ENCODE measurements at regions not wholly inside any gene's neighbourhood (a gene's known extent, or its start where the extent isn't known, plus 50 kb on each side); places are given as distances from the start of the nearest gene placed in this dataset.

GRCh38 chr14:22411398-22412055, 177.5 kb downstream of the DAD1 start:
- H3K4me3 ChIP-seq (ENCODE audit: low read depth, low read length), result no peak overlapping the region
- no peak overlapping the region for H3K9ac ChIP-seq (ENCODE audit: low read length)
- no peak overlapping the region for H3K27ac ChIP-seq (ENCODE audit: low read depth, low read length)
- H3K4me1 ChIP-seq (ENCODE audit: control insufficient read depth, insufficient read depth, low read length), result 0 out of 2 replicates have a peak, but pooled peaks cover 5% of the 10 kb centered on the region
- H3K27me3 ChIP-seq (ENCODE audit: control insufficient read depth, insufficient read depth, low read length), result no peaks in the 10 kb centered on the region
- H3K36me3 ChIP-seq (ENCODE audit: control insufficient read depth, insufficient read depth, low read length), result no peaks in the 10 kb centered on the region
- no peaks in the 10 kb centered on the region for H3K9me3 ChIP-seq (ENCODE audit: control insufficient read depth, insufficient read depth, low read depth, low read length)

GRCh38 chr14:22410497-22410896, 178.5 kb downstream of the DAD1 start:
- Histone ChIP-seq H3K9ac (ENCODE audit: low read length) (no peak overlapping the region), H3K36me3 (ENCODE audit: control insufficient read depth, insufficient read depth, low read length) (no peaks in the 10 kb centered on the region), H3K27me3 (ENCODE audit: control insufficient read depth, insufficient read depth, low read length) (no peaks in the 10 kb centered on the region), H3K9me3 (ENCODE audit: control insufficient read depth, insufficient read depth, low read depth, low read length) (no peaks in the 10 kb centered on the region), H3K4me1 (ENCODE audit: control insufficient read depth, insufficient read depth, low read length) (0 out of 2 replicates have a peak, but pooled peaks cover 5% of the 10 kb centered on the region), H3K4me3 (ENCODE audit: low read depth, low read length) (no peak overlapping the region), H3K27ac (ENCODE audit: low read depth, low read length) (no peak overlapping the region)

- H3K4me3 ChIP-seq (ENCODE audit: low read depth, low read length), result no peak overlapping the region
- H3K4me1 ChIP-seq (ENCODE audit: control insufficient read depth, insufficient read depth, low read length), result 0 out of 2 replicates have a peak, but pooled peaks cover 5% of the 10 kb centered on the region
- H3K27me3 ChIP-seq (ENCODE audit: control insufficient read depth, insufficient read depth, low read length), result no peaks in the 10 kb centered on the region
- no peak overlapping the region for H3K27ac ChIP-seq (ENCODE audit: low read depth, low read length)
- H3K9me3 ChIP-seq (ENCODE audit: control insufficient read depth, insufficient read depth, low read depth, low read length), result no peaks in the 10 kb centered on the region
- no peak overlapping the region for H3K9ac ChIP-seq (ENCODE audit: low read length)
- no peaks in the 10 kb centered on the region for H3K36me3 ChIP-seq (ENCODE audit: control insufficient read depth, insufficient read depth, low read length)
Measured at GRCh38 chr14:22409006-22409405, 180.0 kb downstream of the DAD1 start.

GRCh38 chr14:22408547-22408946, 180.5 kb downstream of the DAD1 start:
- 0 out of 2 replicates have a peak, but pooled peaks cover 5% of the 10 kb centered on the region for H3K4me1 ChIP-seq (ENCODE audit: control insufficient read depth, insufficient read depth, low read length)
- no peak overlapping the region for H3K27ac ChIP-seq (ENCODE audit: low read depth, low read length)
- H3K9me3 ChIP-seq (ENCODE audit: control insufficient read depth, insufficient read depth, low read depth, low read length), result no peaks in the 10 kb centered on the region
- H3K36me3 ChIP-seq (ENCODE audit: control insufficient read depth, insufficient read depth, low read length), result no peaks in the 10 kb centered on the region
- no peak overlapping the region for H3K9ac ChIP-seq (ENCODE audit: low read length)
- H3K27me3 ChIP-seq (ENCODE audit: control insufficient read depth, insufficient read depth, low read length), result no peaks in the 10 kb centered on the region
- H3K4me3 ChIP-seq (ENCODE audit: low read depth, low read length), result no peak overlapping the region

- Histone ChIP-seq H3K36me3 (ENCODE audit: control insufficient read depth, insufficient read depth, low read length) (no peaks in the 10 kb centered on the region), H3K9ac (ENCODE audit: low read length) (no peak overlapping the region), H3K9me3 (ENCODE audit: control insufficient read depth, insufficient read depth, low read depth, low read length) (no peaks in the 10 kb centered on the region), H3K27me3 (ENCODE audit: control insufficient read depth, insufficient read depth, low read length) (no peaks in the 10 kb centered on the region), H3K4me3 (ENCODE audit: low read depth, low read length) (no peak overlapping the region), H3K4me1 (ENCODE audit: control insufficient read depth, insufficient read depth, low read length) (no peaks in the 10 kb centered on the region), H3K27ac (ENCODE audit: low read depth, low read length) (no peak overlapping the region)
Measured at GRCh38 chr14:22407033-22407432, 182.0 kb downstream of the DAD1 start.

GRCh38 chr14:22405201-22405600, 183.8 kb downstream of the DAD1 start:
- Histone ChIP-seq H3K27ac (ENCODE audit: low read depth, low read length) (no peak overlapping the region), H3K36me3 (ENCODE audit: control insufficient read depth, insufficient read depth, low read length) (no peaks in the 10 kb centered on the region), H3K4me3 (ENCODE audit: low read depth, low read length) (no peak overlapping the region), H3K9me3 (ENCODE audit: control insufficient read depth, insufficient read depth, low read depth, low read length) (no peaks in the 10 kb centered on the region), H3K9ac (ENCODE audit: low read length) (no peak overlapping the region), H3K27me3 (ENCODE audit: control insufficient read depth, insufficient read depth, low read length) (no peaks in the 10 kb centered on the region), H3K4me1 (ENCODE audit: control insufficient read depth, insufficient read depth, low read length) (no peaks in the 10 kb centered on the region)

- Histone ChIP-seq H3K9ac (ENCODE audit: low read length) (no peak overlapping the region), H3K4me1 (ENCODE audit: control insufficient read depth, insufficient read depth, low read length) (no peaks in the 10 kb centered on the region), H3K27ac (ENCODE audit: low read depth, low read length) (no peak overlapping the region), H3K4me3 (ENCODE audit: low read depth, low read length) (no peak overlapping the region), H3K9me3 (ENCODE audit: control insufficient read depth, insufficient read depth, low read depth, low read length) (no peaks in the 10 kb centered on the region), H3K27me3 (ENCODE audit: control insufficient read depth, insufficient read depth, low read length) (no peaks in the 10 kb centered on the region), H3K36me3 (ENCODE audit: control insufficient read depth, insufficient read depth, low read length) (no peaks in the 10 kb centered on the region)
Measured at GRCh38 chr14:22403296-22403695, 185.7 kb downstream of the DAD1 start.

- no peaks in the 10 kb centered on the region for H3K36me3 ChIP-seq (ENCODE audit: control insufficient read depth, insufficient read depth, low read length)
- no peaks in the 10 kb centered on the region for H3K9me3 ChIP-seq (ENCODE audit: control insufficient read depth, insufficient read depth, low read depth, low read length)
- no peaks in the 10 kb centered on the region for H3K27me3 ChIP-seq (ENCODE audit: control insufficient read depth, insufficient read depth, low read length)
Measured at GRCh38 chr14:22400655-22401259, 188.3 kb downstream of the DAD1 start.

GRCh38 chr14:22399776-22400175, 189.2 kb downstream of the DAD1 start:
- Histone ChIP-seq H3K9me3 (ENCODE audit: control insufficient read depth, insufficient read depth, low read depth, low read length) (no peaks in the 10 kb centered on the region), H3K27ac (ENCODE audit: low read depth, low read length) (no peak overlapping the region), H3K36me3 (ENCODE audit: control insufficient read depth, insufficient read depth, low read length) (no peaks in the 10 kb centered on the region), H3K4me1 (ENCODE audit: control insufficient read depth, insufficient read depth, low read length) (no peaks in the 10 kb centered on the region), H3K4me3 (ENCODE audit: low read depth, low read length) (no peak overlapping the region), H3K27me3 (ENCODE audit: control insufficient read depth, insufficient read depth, low read length) (no peaks in the 10 kb centered on the region), H3K9ac (ENCODE audit: low read length) (no peak overlapping the region)

More at GRCh38 chr14:22400655-22401259, 188.3 kb downstream of the DAD1 start:
- Histone ChIP-seq H3K4me3 (ENCODE audit: low read depth, low read length) (no peak overlapping the region), H3K4me1 (ENCODE audit: control insufficient read depth, insufficient read depth, low read length) (no peaks in the 10 kb centered on the region), H3K9ac (ENCODE audit: low read length) (no peak overlapping the region), H3K27ac (ENCODE audit: low read depth, low read length) (no peak overlapping the region)

GRCh38 chr14:22397221-22397737, 191.7 kb downstream of the DAD1 start:
- Histone ChIP-seq H3K9me3 (ENCODE audit: control insufficient read depth, insufficient read depth, low read depth, low read length) (no peaks in the 10 kb centered on the region), H3K27me3 (ENCODE audit: control insufficient read depth, insufficient read depth, low read length) (no peaks in the 10 kb centered on the region), H3K4me1 (ENCODE audit: control insufficient read depth, insufficient read depth, low read length) (no peaks in the 10 kb centered on the region), H3K9ac (ENCODE audit: low read length) (no peak overlapping the region), H3K4me3 (ENCODE audit: low read depth, low read length) (no peak overlapping the region), H3K36me3 (ENCODE audit: control insufficient read depth, insufficient read depth, low read length) (no peaks in the 10 kb centered on the region), H3K27ac (ENCODE audit: low read depth, low read length) (no peak overlapping the region)

GRCh38 chr14:22395803-22396202, 193.2 kb downstream of the DAD1 start:
- Histone ChIP-seq H3K9ac (ENCODE audit: low read length) (no peak overlapping the region), H3K27me3 (ENCODE audit: control insufficient read depth, insufficient read depth, low read length) (no peaks in the 10 kb centered on the region), H3K27ac (ENCODE audit: low read depth, low read length) (no peak overlapping the region), H3K4me1 (ENCODE audit: control insufficient read depth, insufficient read depth, low read length) (no peaks in the 10 kb centered on the region), H3K4me3 (ENCODE audit: low read depth, low read length) (no peak overlapping the region), H3K36me3 (ENCODE audit: control insufficient read depth, insufficient read depth, low read length) (no peaks in the 10 kb centered on the region), H3K9me3 (ENCODE audit: control insufficient read depth, insufficient read depth, low read depth, low read length) (no peaks in the 10 kb centered on the region)

Data from HUES6 (cell line).